NCI-H526 treated with DMSO at 0.1 percent for 48 hours (cell line): ENCODE measurements at regions not wholly inside any gene's neighbourhood (a gene's known extent, or its start where the extent isn't known, plus 50 kb on each side); places are given as distances from the start of the nearest gene placed in this dataset.
A peak's percentile ranks its signal among the peaks of the same experiment; 100 is the strongest.

Experiments
- DNase-seq: peaks from one replicate; lab custom pipeline; 2025; lab: John Stamatoyannopoulos, UW

DNA sequence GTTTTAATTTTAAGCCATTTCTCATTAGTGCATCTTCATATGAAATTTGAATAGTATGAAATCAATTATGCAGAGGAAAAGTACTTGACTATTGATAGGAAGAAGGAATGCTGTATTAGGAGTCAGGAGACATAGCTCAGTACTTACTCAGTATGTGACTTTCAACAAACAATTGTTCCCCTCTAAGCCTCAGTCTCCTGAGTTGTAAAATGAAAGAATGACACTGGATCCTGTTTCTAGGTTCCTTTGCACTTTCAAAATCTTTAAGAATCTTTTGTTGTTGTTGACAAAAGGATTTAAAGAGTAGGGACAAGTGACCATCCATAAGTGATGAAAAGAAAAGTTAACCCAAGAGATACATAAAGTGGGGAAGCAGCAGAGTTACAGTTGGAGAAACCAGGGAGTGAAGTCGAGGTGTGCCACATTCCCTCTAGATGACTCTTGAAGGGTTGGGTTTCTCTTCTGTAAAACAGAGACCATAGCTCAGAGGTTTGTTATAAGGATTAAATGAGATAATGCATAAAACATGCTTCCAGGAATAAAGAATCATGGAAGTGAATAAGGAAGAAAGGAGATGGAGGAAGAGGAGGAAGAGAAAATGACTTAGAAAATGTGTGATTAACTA lies 105.7 kb upstream of the KCNJ15 start:
- no peak for DNase-seq

DNA sequence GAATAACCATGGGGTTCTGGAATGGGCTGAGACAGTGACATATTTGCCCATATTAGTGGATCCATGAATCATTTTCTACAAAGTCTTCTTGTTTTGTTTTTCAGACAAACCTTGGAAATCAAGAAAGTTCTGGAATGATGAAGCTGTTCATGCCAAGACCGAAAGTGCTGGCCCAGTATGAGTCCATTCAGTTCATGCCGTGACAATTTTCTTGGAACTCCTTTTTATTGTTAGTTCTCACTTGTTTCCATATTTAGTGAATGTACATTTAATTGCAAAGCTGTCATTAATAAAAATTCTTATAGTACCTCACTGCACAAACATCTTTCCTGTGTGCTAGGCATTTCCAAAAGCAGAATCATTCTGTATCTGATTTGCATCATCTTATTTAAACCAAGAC lies 100.6 kb upstream of the KCNJ15 start:
- DNase-seq = no peak

DNA sequence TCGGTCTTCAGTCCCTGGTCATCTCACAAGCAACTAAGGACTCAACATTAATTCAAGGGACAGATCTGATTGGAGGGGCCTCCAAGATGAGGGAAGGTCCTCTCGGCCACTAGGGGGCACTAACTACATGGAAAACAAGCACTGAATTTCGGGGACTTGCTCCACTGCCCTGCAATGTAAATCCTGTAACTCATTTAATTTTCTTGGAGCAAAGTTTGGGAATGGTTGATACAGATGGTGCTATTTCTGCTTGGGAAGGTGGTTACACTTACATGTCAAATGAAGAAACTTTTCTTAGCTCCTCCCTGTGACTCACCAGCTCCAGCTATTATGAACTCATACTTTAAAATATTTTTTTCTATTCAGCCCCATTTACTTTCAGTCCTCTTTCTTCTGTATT lies 97.4 kb upstream of the KCNJ15 start:
- DNase-seq = peak; percentile 59

DNA sequence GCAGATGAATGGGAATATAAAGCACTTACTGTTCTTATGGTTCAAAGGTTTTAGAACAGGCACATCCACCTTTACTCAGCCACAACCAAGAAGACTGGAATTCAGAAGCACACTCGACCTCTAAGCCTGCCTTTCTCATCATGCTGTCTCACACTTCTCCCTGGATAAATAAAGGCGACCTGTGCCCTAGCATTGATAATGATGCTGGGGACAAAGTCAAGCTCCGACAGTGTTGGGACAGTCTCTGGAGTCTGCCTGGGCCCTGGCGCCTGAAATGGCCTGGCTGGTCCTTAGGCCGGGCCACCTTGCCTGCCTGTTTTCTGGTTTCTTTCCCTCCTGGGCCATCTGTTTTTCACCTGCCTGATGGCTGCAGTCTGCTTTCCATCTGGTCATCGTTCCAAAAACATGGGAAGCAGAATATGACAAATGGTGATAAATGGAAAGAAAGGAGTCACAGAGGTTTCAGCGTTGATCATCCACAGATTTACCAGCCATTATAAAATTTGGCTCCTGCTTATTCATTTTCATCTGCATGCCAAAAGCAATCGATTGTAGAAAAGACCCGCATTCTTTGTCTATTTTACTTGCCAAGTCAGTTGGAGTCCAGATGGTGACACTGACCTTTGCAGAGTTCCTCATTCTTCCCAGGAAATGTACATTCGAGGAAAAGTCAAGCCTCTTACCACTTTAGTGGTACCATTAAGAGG lies 91.2 kb upstream of the KCNJ15 start:
- DNase-seq = no peak

DNA sequence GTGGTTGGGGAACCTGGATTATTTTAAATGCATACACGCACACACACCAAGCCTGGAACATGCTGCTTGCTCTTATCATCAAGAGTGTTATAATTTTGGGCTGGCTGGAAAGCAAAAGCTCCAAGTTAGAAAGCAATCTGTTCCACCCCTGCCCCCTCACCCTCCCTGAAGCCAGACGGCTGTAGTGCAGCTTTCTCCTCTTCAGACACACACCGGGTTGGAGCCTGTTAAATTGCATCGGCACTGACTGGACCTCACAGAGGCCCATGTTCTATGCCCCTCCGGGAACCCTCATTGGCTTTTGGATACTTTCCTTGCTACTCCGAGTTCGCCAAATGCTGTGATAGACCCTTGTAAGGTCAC lies 90.6 kb upstream of the KCNJ15 start:
- DNase-seq = no peak

DNA sequence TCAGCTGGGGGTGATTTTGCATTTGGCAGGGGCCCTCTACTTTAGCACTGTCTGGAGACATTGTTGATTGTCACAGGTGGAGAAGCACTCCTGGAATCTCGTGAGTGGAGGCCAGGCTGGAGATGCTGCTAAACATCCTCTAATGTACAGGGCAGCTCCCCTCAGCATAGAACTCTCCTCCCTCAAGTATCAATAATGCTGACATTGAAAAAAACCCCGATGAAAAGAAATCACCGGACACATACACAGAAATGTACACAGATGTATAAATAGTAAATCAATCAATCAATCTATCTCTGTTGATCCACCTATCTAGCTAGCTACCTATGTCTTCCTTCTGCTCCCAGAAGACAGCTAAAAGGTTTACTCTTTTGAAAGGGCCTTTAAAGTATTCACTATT lies 89.4 kb upstream of the KCNJ15 start:
- DNase-seq = no peak

DNA sequence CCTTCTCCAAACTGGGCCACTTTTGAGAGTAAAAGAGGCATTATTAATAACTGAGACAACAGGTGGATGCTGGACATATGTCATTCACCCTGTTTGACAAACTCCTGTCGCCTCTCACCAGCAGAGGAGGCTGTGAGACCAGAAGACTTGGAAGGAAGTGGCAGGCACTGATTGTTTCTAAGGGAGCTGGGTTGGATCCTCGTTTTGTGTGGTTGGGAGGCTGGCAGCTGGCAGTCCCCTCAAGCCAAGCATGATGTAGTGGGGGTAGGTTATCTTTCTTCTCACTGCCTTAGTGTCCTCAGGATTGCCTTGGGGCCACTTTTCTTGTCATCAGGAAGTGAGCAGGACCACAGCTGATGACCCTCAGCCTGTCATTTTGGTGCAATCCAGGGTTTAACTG lies 86.5 kb upstream of the KCNJ15 start:
- DNase-seq = no peak

DNA sequence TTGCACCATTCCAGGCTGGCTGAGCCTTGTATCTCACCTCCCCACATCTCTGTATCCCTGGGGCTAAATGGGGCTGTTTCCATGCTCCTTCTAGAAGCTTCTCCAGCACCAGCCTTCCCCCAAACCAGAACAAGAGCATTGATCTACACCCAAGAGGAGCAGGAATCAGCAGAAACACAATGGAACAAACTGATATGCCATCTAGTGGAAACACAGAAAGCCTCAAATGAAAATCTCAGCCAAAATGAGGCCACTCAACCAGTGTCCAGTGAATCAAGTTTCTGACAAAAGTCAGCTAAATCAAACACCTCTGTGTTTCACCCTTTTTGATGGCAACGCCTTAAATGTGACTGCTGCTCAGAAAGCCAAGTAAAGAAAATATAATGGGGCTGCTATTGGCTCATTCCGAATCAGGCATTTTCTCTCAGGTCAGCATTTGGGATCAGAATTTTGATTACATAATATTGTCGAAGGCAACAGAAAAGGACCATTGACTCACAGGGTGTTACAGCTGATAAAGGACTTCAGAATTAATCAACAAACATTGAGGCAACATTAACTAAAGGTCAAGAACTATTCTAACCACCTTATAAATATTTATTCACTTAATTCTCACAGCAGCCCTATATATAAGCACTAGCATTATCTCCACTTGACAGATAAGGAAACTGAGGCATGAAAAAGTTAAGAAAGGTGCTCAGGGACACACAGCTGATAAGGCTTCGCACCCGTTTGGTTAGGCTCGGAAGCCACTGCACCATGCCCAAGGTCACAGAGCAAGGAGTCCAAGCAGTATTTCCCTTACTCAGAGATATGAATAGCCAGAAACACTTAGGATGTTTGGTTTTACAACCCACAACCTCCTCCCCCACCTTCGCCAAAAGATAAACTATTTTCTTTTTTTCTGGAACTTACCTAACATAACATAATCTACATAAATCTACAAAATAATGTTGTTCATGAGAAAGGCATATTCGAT lies 85.8 kb upstream of the KCNJ15 start:
- DNase-seq = no peak

DNA sequence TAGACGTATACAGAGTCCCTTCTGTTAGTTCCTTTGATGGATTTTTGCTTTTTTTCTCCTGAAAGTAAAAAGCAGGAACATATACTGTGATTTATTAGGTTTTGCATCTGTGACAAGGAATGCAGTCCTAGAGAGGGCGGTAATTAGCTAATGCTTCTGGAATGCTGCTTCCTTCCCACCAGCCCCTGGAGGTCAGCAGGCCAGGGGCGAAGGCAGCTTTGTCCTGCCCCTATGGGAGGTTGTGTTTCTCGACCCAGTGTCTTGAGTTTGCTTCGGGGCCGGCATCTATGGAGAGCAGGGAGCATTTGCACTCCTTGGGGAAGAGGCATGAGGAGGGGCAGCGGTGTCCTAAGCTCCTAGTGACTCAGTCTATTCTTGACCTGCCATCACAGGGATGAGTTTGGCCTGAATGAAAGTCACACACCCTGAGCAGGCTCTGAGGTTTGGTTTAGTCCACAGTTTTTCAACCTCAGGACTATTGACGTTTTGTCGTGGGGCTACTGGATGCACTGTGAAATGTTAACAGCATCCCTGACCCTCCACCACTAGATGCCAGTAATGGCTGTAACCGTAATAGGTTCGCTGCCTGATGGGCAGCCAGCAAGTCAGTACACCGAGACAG lies 85.0 kb upstream of the KCNJ15 start:
- no peak for DNase-seq

DNA sequence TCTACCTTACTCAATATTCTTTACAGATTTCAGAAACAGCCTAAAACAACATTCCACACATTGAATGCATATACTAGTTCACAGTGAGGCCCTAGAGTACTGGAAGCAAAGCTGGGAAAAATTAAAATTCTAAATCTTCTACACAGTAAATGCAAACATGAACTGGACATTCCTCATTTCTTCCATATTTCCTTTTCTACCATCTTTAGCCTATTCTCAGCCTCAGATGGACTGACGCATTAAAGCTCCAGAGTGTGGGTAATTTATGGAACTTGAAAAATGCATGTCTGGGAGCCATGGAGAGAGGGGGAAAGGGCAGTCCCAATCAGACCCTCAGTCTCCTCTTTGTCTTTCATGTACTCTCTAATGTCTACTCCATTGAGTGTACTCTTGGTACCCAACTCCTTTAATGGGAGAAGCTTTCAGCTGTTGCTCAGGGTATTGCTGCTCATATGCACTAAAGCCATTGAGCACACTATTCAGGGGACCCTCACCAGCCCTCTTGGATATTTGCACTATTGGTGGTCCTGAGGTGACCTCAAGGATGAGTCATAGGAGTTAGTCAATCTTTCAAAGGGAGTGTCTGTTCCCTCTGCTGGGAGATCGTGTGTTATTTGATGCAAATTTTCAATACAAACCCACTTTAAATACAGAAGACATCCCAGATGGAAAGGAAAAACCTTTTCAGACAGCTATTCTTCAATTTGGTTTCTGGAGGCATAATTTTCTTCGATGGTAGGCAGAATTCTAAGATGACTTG lies 83.3 kb upstream of the KCNJ15 start:
- DNase-seq = no peak

DNA sequence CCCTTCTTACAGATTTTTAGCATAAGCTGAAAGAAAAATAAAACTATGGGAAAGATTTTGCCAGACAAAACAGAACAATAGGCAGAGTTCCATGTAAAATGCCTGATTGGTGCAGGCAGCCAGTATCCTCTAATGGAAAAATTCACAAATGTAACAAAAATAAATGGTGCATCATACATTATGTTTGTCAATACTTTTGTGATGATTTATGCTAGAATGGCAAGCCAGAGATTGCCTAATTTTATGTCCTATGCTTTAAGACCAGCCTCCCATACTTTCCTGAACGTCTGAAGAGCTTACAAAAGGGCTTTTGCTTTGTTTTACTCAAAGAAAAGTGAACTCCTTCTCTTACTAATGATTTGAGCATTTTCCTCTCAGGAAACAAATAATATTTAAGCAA lies 81.5 kb upstream of the KCNJ15 start:
- no peak for DNase-seq

DNA sequence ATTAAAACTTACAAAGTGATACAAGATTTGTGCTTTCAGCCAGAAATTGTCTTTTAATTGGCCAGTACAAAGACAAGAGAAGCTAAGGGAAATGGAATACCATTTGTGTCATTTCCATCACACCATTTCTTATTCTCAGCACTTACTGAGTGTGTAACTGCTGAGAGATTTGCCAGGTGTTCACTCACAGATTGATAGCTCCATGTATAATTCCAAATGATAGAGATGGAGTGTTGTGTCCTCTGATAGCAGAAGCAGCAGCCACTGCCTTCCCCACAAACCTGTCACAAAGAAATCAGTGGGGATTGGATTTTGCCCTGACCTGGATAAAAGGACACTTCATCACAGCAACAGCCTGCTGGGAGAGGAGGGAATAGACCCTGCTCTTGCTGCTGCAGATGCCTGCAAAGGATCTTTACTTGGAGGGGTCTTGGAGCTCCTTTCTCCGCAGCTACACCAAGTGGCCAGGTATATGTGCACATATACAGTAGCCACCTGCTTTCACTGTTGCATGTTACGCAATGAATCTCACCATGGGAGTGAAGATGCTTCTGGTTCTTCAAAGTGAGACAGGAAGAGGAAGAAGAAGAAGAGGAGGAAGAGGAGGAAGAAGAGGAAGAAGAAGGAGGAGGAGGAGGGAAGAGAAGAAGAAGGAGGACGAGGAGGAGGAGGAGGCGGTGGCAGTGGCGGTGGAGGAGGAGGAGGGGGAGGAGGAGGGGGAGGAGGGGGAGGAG lies 78.7 kb upstream of the KCNJ15 start:
- no peak for DNase-seq

DNA sequence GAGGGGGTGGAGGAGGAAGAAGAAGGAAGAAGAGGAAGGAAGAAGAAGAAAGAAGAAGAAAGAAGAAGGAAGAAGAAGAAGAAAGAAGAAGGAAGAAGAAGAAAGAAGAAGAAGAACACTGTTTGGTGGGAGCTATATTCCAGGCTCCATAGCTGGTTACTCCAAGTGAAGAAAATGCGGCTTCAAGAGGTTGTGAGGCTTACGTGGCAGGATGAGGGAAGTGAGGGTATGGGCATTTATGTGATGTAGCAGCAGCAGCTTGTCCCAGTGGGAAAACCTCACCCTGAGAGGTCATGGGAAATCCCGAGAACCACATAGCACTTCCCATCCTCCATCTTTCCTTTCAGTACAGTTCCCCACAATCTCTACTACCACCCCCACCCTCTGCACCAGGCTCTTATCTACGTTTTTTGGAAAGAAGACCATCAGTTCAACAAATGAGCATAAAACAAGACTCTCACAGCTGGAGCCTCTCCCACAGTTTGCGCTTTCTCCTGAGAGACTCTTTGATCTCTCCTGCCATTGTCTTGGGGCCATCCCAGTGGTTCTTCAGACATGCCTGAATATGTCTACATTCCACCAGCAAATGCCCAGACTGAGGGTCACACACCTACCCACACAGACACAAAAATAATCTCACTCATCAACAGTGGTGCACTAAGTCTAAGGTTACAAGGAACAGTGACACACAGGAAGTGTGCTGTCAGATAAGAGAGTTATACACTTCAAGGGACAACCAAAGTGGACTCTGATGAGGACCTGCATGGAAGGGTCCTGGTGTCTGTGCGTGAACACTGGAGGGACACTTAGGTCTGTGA lies 77.9 kb upstream of the KCNJ15 start:
- DNase-seq = no peak

DNA sequence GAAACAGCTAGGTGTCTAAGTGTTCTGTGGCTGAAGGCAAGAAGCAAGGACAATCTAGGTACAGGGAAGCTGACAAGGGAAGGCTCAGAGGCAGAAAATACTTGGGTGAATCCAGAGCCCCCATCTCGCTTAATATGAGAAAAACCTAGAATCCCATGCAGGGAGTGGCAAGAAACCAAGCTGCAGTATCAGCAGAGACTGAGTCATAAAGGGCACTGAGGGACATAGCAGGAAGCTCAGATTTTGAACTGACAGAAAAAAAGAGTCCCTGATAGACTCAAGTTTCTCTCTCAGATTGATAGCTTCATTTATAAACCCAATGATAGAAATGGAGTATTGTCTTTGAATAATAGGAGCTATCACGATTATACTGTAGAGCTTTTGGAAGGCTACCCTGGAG lies 77.3 kb upstream of the KCNJ15 start:
- DNase-seq = no peak

DNA sequence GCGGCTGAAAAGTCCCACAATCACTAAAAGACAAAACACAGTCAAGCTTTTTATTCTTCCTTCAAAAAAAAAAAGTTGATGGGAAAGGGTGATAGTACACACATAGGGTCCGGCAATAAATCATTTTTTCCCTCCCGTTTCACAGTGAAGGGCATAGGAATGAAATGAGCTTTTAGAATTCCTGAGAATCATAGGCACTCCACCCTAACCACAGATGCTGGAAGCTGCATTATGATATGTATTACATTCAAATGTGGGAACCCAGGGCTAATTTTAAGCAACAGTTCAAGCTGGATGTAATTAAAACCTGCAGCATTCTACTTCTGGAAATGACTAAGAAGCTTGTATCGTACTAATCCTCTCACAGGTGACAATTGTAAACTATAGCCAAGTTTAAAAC lies 75.7 kb upstream of the KCNJ15 start:
- DNase-seq = peak; percentile 24

DNA sequence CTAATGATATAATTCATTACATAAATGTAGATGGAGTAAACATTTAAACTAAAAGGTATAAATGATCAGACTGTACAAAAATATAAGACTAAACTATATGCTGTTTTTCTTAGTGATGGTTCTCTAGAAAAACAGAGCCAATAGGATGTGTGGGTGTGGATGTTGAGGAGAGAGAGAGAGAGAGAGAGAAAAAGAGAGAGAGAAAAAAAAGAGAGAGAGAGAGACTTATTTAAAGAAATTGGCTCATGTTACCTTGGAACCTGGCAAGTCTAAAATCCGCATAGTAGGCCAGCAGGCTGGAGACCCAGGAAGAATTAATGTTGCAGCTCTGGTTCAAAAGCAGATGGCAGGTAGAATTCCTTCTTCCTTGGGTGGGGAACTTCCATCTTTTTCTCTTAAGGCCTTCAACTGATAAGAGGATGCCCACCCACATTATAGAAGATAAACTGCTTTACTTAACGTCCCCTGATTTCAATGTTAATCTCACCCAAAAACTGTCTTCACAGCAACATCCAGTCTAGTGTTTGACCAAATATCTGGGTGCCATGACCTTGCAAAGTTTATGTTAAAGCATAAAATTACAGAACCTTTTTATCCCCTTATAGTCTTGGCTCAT lies 74.3 kb upstream of the KCNJ15 start:
- DNase-seq = no peak

DNA sequence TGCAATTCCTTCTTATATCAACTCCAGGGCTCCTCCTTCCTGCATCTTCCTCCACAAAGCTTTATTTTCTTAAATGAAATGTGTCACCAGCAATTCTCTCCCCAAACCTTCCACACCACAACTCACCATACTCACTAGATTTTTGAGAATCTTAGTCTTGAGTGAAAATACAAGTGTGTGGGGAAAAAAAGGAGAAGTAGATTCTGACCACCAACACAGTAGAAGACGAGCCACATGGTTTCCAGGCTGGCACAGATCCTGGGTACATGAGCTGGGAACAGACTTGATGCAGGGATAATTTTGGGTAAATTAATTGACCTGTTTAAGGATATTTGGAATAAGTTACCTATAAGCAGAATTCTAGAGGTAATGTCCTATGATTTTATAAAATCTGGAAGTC lies 72.8 kb upstream of the KCNJ15 start:
- DNase-seq = no peak

DNA sequence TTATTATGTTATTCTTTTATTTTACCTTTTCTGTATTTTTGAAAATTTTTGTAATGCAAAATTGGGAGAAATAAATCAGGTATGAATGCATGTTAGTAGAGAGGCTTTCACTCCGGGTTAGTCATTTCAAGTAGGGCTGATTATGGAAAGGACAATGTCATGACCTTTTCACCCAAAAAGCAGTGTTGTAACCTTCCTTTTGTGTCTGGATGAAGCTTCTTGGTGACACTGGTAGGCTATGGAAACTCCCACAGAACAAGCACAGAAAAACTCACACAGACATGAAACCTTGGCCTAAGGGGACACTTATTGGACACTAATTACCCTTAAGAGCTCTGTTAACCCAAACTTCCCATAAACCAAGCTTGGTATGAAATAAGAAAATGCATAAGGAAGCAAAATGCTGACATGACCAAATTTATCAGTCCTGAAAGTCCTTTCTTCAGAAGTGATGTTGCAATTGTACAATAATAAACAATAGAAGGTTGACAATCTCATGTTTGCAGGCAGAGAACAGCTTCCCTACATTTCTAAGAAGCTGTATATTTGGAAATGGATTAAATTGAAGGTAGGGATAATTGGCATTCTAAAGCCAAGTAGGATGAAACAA lies 70.0 kb upstream of the KCNJ15 start:
- no peak for DNase-seq

DNA sequence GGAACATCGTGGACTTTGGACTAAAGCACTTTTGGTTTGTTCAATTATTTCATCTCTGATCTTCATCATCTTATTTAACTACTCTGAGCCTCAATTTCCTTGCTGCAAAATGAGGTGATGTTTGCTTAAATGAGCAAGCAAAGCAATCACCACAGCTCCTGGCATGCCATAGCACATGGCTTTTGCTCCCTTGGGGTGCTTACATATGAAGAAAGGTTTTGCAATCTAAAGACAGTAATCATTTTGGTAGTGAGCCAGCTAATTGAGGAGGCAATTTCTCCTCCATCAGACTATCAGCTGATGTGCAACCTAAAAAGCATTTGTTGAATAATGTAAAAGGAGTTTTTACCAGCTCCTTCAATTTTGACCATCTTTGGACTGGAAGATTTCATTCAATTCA lies 68.8 kb upstream of the KCNJ15 start:
- no peak for DNase-seq
